Activated naive CD8-positive, alpha-beta T cell treated with anti-CD3 and anti-CD28 coated beads for 36 hours (primary cell): ENCODE measurements at regions not wholly inside any gene's neighbourhood (a gene's known extent, or its start where the extent isn't known, plus 50 kb on each side); places are given as distances from the start of the nearest gene placed in this dataset.
"Not testable (repeated sequence)": the region's sequence is repeated elsewhere in the genome, so short reads cannot be mapped to it uniquely, and the experiment has no call there.

Experiments used
- DNase-seq: peaks from one replicate; pipeline ENCODE4 v3.0.0; 2021
- H3K27ac Mint-ChIP-seq: one replicate; pipeline ENCODE4 v1.8.0; 2022; ENCODE audit warnings: mild to moderate bottlenecking, moderate library complexity, mixed read lengths
- H3K27me3 Mint-ChIP-seq: one replicate; pipeline ENCODE4 v1.8.0; 2022; ENCODE audit warnings: mild to moderate bottlenecking, mixed read lengths
- H3K36me3 Mint-ChIP-seq: one replicate; pipeline ENCODE4 v1.8.0; 2021; ENCODE audit warnings: mild to moderate bottlenecking, mixed read lengths
- H3K4me1 Mint-ChIP-seq: one replicate; pipeline ENCODE4 v1.8.0; 2021; ENCODE audit warnings: mixed read lengths
- H3K4me3 Mint-ChIP-seq: one replicate; pipeline ENCODE4 v1.8.0; 2022; ENCODE audit warnings: mild to moderate bottlenecking, moderate library complexity, mixed read lengths
- H3K9me3 Mint-ChIP-seq: one replicate; pipeline ENCODE4 v1.8.0; 2022; ENCODE audit warnings: mixed read lengths

GRCh38 chr2:8342407-8342806 is 339.4 kb upstream of the ID2 start:
- Mint-ChIP-seq H3K27me3 (peaks cover 12% of the 10 kb centered on the region), H3K4me3 (no peak overlapping the region), H3K36me3 (no peaks in the 10 kb centered on the region), H3K9me3 (peaks cover 3% of the 10 kb centered on the region), H3K27ac (no peak overlapping the region), H3K4me1 (peaks cover 6% of the 10 kb centered on the region)
- no peak for DNase-seq

- no peak for DNase-seq
- Mint-ChIP-seq H3K4me3 (no peak overlapping the region), H3K27me3 (peaks cover 12% of the 10 kb centered on the region), H3K27ac (no peak overlapping the region), H3K9me3 (peaks cover 3% of the 10 kb centered on the region), H3K4me1 (no peaks in the 10 kb centered on the region), H3K36me3 (no peaks in the 10 kb centered on the region)
These were observed 338.8 kb upstream of the ID2 start for GRCh38 chr2:8343031-8343430.

GRCh38 chr2:8344144-8345097 is 337.4 kb upstream of the ID2 start:
- Mint-ChIP-seq H3K36me3 (no peaks in the 10 kb centered on the region), H3K4me1 (no peaks in the 10 kb centered on the region), H3K4me3 (no peak overlapping the region), H3K9me3 (peaks cover 3% of the 10 kb centered on the region), H3K27ac (no peak overlapping the region), H3K27me3 (peaks cover 12% of the 10 kb centered on the region)
- DNase-seq = no peak

GRCh38 chr2:8345200-8345599 is 336.7 kb upstream of the ID2 start:
- Mint-ChIP-seq H3K4me1 (no peaks in the 10 kb centered on the region), H3K9me3 (peaks cover 3% of the 10 kb centered on the region), H3K27me3 (peaks cover 12% of the 10 kb centered on the region), H3K36me3 (no peaks in the 10 kb centered on the region), H3K27ac (no peak overlapping the region), H3K4me3 (no peak overlapping the region)
- DNase-seq = no peak

GRCh38 chr2:8346208-8346607 is 335.6 kb upstream of the ID2 start:
- Mint-ChIP-seq H3K4me3 (no peak overlapping the region), H3K36me3 (no peaks in the 10 kb centered on the region), H3K27ac (no peak overlapping the region), H3K27me3 (peaks cover 8% of the 10 kb centered on the region), H3K4me1 (no peaks in the 10 kb centered on the region), H3K9me3 (no peaks in the 10 kb centered on the region)
- DNase-seq = no peak

GRCh38 chr2:8346706-8347430 is 335.0 kb upstream of the ID2 start:
- Mint-ChIP-seq H3K4me3 (no peak overlapping the region), H3K36me3 (no peaks in the 10 kb centered on the region), H3K27ac (no peak overlapping the region), H3K4me1 (no peaks in the 10 kb centered on the region), H3K9me3 (no peaks in the 10 kb centered on the region), H3K27me3 (peaks cover 4% of the 10 kb centered on the region)
- DNase-seq = no peak

GRCh38 chr2:8348911-8349310 is 332.9 kb upstream of the ID2 start:
- not testable (repeated sequence) for H3K4me3 Mint-ChIP-seq, H3K27me3 Mint-ChIP-seq, H3K36me3 Mint-ChIP-seq, H3K9me3 Mint-ChIP-seq, H3K4me1 Mint-ChIP-seq, H3K27ac Mint-ChIP-seq, DNase-seq

- H3K4me3 Mint-ChIP-seq = no peak overlapping the region
- no peak for DNase-seq
- no peaks in the 10 kb centered on the region for H3K36me3 Mint-ChIP-seq
- H3K4me1 Mint-ChIP-seq = no peaks in the 10 kb centered on the region
- H3K9me3 Mint-ChIP-seq = no peaks in the 10 kb centered on the region
- H3K27ac Mint-ChIP-seq = no peak overlapping the region
- no peaks in the 10 kb centered on the region for H3K27me3 Mint-ChIP-seq
These were observed 329.6 kb upstream of the ID2 start for GRCh38 chr2:8352296-8352695.

GRCh38 chr2:8352989-8353388 is 328.9 kb upstream of the ID2 start:
- H3K27me3 Mint-ChIP-seq = no peaks in the 10 kb centered on the region
- no peak overlapping the region for H3K27ac Mint-ChIP-seq
- DNase-seq = no peak
- no peaks in the 10 kb centered on the region for H3K36me3 Mint-ChIP-seq
- H3K9me3 Mint-ChIP-seq = no peaks in the 10 kb centered on the region
- no peak overlapping the region for H3K4me3 Mint-ChIP-seq
- no peaks in the 10 kb centered on the region for H3K4me1 Mint-ChIP-seq

- Mint-ChIP-seq H3K27me3 (no peaks in the 10 kb centered on the region), H3K4me3 (no peak overlapping the region), H3K27ac (no peak overlapping the region), H3K9me3 (no peaks in the 10 kb centered on the region), H3K4me1 (no peaks in the 10 kb centered on the region), H3K36me3 (no peaks in the 10 kb centered on the region)
- DNase-seq = no peak
These were observed 326.6 kb upstream of the ID2 start for GRCh38 chr2:8355102-8355859.

GRCh38 chr2:8357738-8358518 is 323.9 kb upstream of the ID2 start:
- H3K4me3 Mint-ChIP-seq = no peak overlapping the region
- H3K36me3 Mint-ChIP-seq = no peaks in the 10 kb centered on the region
- H3K9me3 Mint-ChIP-seq = no peaks in the 10 kb centered on the region
- no peak for DNase-seq
- H3K27ac Mint-ChIP-seq = no peak overlapping the region
- no peaks in the 10 kb centered on the region for H3K27me3 Mint-ChIP-seq
- no peaks in the 10 kb centered on the region for H3K4me1 Mint-ChIP-seq

- Mint-ChIP-seq H3K4me3 (no peak overlapping the region), H3K36me3 (no peaks in the 10 kb centered on the region), H3K27ac (no peak overlapping the region), H3K4me1 (no peaks in the 10 kb centered on the region), H3K9me3 (no peaks in the 10 kb centered on the region), H3K27me3 (no peaks in the 10 kb centered on the region)
- no peak for DNase-seq
These were observed 319.9 kb upstream of the ID2 start for GRCh38 chr2:8361930-8362329.

GRCh38 chr2:8363161-8363560 is 318.7 kb upstream of the ID2 start:
- DNase-seq = no peak
- no peaks in the 10 kb centered on the region for H3K4me1 Mint-ChIP-seq

GRCh38 chr2:8364668-8365067 is 317.2 kb upstream of the ID2 start:
- H3K4me1 Mint-ChIP-seq = no peaks in the 10 kb centered on the region
- H3K9me3 Mint-ChIP-seq = no peaks in the 10 kb centered on the region
- H3K4me3 Mint-ChIP-seq = no peak overlapping the region
- H3K36me3 Mint-ChIP-seq = no peaks in the 10 kb centered on the region
- H3K27ac Mint-ChIP-seq = no peak overlapping the region
- no peaks in the 10 kb centered on the region for H3K27me3 Mint-ChIP-seq
- DNase-seq = no peak

More at GRCh38 chr2:8363161-8363560, 318.7 kb upstream of the ID2 start:
- Mint-ChIP-seq H3K27ac (no peak overlapping the region), H3K27me3 (no peaks in the 10 kb centered on the region), H3K36me3 (no peaks in the 10 kb centered on the region), H3K4me3 (no peak overlapping the region), H3K9me3 (no peaks in the 10 kb centered on the region)
